ENCODE measurements at regions not wholly inside any gene's neighbourhood (a gene's known extent, or its start where the extent isn't known, plus 50 kb on each side); places are given as distances from the start of the nearest gene placed in this dataset.
A peak's percentile ranks its signal among the peaks of the same experiment; 100 is the strongest.

DNA sequence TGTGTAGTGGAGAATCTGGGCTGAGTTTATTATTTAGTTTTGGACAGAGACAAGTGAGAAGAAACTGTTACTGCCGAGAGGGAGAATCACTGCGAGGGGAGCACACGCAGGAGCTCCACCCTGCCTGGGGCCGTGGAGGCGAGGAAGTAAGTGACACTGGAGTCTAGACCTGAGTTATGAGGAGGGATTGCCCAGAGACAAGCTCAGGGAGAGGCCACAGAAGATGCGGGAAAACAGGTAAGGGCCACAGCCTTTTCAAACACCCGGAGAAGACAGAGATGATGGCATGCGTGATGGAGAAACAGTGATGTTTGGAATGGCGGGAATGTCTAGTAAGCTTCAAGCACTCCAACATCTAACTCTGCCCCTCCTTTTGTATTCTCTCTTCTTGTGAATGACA is 84.1 kb downstream of the TNFSF11 start:
- no peak for DNase-seq

- DNase-seq, result no peak
Observed at GRCh38 chr13:42660333-42660965, 86.5 kb downstream of the TNFSF11 start.

GRCh38 chr13:42667638-42668037 is 93.7 kb downstream of the TNFSF11 start:
- no peak for DNase-seq

DNA sequence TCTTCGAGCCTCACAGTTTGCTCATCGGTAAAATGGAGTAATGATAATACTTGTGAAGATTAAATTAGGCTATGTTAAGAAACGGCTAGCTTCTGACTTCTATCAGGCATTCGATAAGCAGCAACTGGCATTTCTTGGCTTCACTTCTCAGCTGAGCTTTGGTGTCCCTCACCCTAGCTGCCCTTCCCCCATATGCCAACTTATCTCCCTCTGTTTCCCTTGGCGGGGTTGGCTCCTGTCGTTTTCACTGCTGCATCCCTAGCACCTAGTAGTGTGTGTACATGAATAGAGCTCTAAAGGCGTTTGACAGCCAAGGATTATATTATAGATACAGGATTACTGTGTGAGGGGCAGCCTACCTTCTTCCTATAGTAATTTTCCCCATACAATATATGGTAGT is 97.5 kb downstream of the TNFSF11 start:
- no peak for DNase-seq

- DNase-seq, result no peak
Observed at GRCh38 chr13:42673677-42674076, 99.7 kb downstream of the TNFSF11 start.

GRCh38 chr13:42680748-42681147 is 100.6 kb upstream of the FAM216B start:
- DNase-seq, result no peak

GRCh38 chr13:42681326-42682100 is 99.9 kb upstream of the FAM216B start:
- no peak for DNase-seq

GRCh38 chr13:42684226-42684625 is 97.2 kb upstream of the FAM216B start:
- no peak for DNase-seq

GRCh38 chr13:42685751-42686150 is 95.6 kb upstream of the FAM216B start:
- no peak for DNase-seq

GRCh38 chr13:42686165-42686564 is 95.2 kb upstream of the FAM216B start:
- DNase-seq, result no peak

- DNase-seq, result no peak
Observed at GRCh38 chr13:42688821-42689220, 92.6 kb upstream of the FAM216B start.

DNA sequence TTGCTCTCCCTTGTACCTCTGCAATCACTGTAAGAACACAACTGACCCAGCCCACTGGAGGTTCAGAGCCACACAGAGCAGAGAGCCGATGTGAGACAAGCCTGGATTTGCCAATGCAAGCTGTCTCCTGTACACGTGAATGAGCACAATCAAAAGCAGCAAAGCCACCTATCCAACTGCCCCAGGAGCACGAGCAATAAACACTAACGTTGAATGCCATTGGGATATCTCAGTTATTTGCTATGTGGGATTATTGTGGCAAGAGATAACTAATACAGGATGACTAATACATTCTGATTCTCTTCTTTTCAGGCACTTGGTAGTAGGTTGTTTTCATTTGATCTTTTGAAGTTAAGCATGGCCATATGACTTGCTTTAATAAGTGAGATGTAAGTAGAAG is 85.2 kb upstream of the FAM216B start:
- DNase-seq, result no peak

GRCh38 chr13:42699912-42700311 is 81.5 kb upstream of the FAM216B start:
- DNase-seq, result no peak

DNA sequence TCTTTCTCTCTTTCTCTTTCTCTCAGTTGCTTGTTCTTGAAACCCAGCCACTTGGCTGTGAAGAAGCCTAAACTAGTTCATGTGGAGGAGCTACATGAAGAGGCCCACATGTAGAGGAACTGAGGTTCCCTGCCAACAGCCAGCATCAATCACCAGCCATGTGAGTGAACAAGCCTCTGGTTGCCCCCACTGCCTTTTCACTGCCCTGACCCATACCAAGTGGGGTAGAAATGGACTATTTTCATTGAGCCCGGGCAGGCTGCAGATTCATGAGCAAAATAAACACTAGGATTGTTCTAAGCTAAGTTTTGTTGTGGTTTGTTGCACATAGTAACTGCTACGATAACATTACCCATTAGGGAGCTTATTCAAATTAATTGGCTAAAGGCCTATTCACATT is 78.7 kb upstream of the FAM216B start:
- no peak for DNase-seq

- no peak for DNase-seq
Observed at GRCh38 chr13:42703740-42704139, 77.6 kb upstream of the FAM216B start.

- no peak for DNase-seq
Observed at GRCh38 chr13:42706286-42706685, 75.1 kb upstream of the FAM216B start.

DNA sequence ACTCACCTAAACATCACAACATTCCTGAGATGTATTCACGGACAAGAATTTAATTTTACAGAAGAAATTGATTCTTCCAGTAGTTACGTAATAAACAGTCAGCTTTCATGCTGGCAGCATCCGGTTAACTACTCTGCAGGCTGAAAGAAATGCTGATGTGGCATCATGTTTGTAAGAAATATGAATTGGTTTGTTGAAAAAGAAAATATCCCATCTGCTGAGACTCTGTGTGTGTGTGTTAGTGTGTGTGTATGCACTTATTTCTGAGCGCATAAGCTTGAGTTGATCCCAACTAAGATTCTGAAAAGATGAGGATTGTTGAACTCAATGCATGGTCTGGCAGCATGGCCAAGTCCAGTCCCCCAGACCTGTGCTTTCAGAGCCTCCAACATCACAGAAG is 74.3 kb upstream of the FAM216B start:
- no peak for DNase-seq

DNA sequence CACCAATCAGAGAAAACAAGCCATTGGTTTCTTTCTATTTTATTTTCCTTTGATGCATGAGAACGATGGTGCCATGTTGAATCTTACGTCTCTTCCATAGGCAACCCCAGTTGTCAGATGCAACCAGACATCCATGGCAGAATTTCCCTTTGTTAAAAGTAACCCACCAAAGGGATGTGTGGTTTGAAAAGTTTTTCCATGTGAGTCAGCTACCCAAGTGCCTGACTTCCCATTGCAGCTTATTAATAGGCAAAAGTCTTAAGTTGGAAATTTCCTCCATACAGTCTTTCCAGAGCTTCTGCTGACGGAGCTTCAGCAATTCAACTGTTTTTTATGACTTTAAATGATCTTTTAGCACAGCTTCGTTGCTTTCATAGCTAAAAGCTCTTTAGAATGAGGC is 73.8 kb upstream of the FAM216B start:
- DNase-seq, result no peak

DNA sequence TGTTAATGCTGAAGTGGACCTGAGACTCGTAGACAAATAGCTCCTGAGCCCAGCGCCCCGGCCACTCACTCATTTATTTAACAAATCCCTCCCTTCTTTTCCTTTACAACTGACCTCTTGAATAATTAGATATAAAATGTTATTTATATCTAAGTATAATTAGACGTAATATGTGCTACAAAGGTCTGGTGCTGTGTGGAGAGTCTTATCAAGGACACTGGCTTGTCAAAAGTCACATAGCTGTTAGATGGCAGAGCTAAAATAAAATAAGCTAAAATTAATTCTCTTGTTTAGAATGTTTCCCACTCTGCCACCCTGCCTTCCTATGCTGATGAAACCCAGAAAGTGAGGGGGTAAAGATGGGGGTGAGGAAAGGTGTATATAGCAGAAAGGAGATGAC is 73.0 kb upstream of the FAM216B start:
- DNase-seq, result no peak

DNA sequence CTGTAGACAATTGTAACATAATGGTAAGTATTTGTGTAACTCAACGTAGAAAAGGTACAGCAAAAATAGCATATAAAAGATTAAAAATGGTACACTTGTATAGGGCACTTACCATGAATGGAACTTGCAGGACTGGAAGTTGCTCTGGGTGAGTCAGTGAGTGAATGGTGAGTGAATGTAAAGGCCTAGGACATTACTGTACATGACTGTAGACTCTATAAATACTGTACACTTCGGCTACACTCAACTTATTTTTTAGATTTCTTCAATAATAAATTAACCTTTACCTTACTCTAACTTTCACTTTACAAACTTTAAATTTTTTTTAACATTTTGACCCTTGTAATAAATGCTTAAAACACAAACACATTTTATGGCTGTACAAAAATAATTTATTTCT is 72.1 kb upstream of the FAM216B start:
- no peak for DNase-seq

DNA sequence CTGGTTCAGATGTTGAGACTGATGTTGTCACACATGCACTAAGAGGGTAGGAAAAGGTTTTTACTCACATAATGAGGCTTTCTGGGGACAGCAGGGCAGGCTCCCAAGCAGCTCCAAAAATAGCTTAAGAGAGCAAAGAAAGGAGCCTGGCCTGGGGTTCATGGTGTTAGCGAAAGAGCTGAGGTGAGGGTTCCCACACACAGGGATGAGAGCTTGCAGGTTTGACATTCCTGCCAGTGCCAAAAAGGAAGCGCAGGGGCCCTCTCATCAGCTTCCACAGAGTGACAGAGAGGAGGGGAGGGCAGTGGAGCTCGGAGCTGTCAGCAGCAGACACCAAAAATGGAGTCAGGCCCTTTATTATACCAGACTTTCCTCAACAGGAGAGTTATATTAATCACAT is 65.5 kb upstream of the FAM216B start:
- no peak for DNase-seq

GRCh38 chr13:42717176-42717575 is 64.2 kb upstream of the FAM216B start:
- no peak for DNase-seq

- peak; percentile 19 for DNase-seq
Observed at GRCh38 chr13:42720113-42720857, 61.1 kb upstream of the FAM216B start.

GRCh38 chr13:42720858-42721219 is 60.5 kb upstream of the FAM216B start:
- DNase-seq, result no peak

Measured in NCI-H345 (cell line).